Loucy (cell line): ENCODE measurements at regions not wholly inside any gene's neighbourhood (a gene's known extent, or its start where the extent isn't known, plus 50 kb on each side); places are given as distances from the start of the nearest gene placed in this dataset.
"Not testable (repeated sequence)": the region's sequence is repeated elsewhere in the genome, so short reads cannot be mapped to it uniquely, and the experiment has no call there.

Experiments used
- EZH2phosphoT487 ChIP-seq: fragments of 200-600 bp; IDR thresholded peaks from 2 replicates; pipeline ENCODE4 v1.6.1; 2018; ENCODE audit warnings: antibody characterized with exemption, mild to moderate bottlenecking, moderate library complexity, borderline replicate concordance
- TF ChIP-seq, protein P1 (sequence below): fragments of 200-600 bp; sonication (generic); conservative IDR thresholded peaks from 2 replicates; pipeline ENCODE4 v1.5.1; 2014; ENCODE audit warnings: mild to moderate bottlenecking, antibody characterized with exemption, low read length

DNA sequence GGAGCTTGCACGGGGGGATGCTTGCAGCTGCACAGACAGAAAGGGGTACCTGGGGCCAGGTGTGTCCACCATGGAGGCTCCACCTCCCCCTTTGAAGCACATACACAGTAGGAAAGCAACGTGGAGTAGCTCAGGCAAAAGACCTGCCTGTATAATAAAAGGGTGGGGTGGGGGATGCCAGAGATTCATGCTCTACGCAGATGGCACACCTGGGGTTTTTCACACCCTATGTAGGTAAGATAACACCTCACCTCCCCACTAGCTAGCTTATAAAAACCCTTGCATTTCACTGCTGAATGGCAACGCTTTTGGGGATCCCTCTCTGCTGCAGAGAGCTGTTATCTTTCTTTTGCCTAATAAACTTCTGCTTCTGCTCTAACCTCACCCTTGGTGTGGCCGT, 317.3 kb downstream of the KLF13 start:
- TF ChIP-seq, protein P1, sequence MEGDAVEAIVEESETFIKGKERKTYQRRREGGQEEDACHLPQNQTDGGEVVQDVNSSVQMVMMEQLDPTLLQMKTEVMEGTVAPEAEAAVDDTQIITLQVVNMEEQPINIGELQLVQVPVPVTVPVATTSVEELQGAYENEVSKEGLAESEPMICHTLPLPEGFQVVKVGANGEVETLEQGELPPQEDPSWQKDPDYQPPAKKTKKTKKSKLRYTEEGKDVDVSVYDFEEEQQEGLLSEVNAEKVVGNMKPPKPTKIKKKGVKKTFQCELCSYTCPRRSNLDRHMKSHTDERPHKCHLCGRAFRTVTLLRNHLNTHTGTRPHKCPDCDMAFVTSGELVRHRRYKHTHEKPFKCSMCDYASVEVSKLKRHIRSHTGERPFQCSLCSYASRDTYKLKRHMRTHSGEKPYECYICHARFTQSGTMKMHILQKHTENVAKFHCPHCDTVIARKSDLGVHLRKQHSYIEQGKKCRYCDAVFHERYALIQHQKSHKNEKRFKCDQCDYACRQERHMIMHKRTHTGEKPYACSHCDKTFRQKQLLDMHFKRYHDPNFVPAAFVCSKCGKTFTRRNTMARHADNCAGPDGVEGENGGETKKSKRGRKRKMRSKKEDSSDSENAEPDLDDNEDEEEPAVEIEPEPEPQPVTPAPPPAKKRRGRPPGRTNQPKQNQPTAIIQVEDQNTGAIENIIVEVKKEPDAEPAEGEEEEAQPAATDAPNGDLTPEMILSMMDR = not testable (repeated sequence)
- not testable (repeated sequence) for TF ChIP-seq EZH2phosphoT487
